SK-N-SH (cell line): ENCODE measurements at regions not wholly inside any gene's neighbourhood (a gene's known extent, or its start where the extent isn't known, plus 50 kb on each side); places are given as distances from the start of the nearest gene placed in this dataset.

Experiments used
- CHD2 ChIP-seq: fragments of 150-350 bp; IDR thresholded peaks from 2 replicates; pipeline ENCODE4 v1.6.1; 2018; ENCODE audit warnings: low read length; ENCODE audit not compliant: partially characterized antibody
- CTCF ChIP-seq: fragments of 200-600 bp; sonication (generic); IDR thresholded peaks from 2 replicates; pipeline ENCODE4 v1.6.1; 2017; ENCODE audit warnings: antibody characterized with exemption, mild to moderate bottlenecking, moderate library complexity
- ELF1 ChIP-seq: IDR thresholded peaks from 2 replicates; pipeline ENCODE4 v1.4.0; 2012
- GABPA ChIP-seq: IDR thresholded peaks from 2 replicates; pipeline ENCODE4 v1.4.0; 2012; ENCODE audit warnings: low read depth, mild to moderate bottlenecking
- MAX ChIP-seq: IDR thresholded peaks from 2 replicates; pipeline ENCODE4 v1.4.0; 2012; ENCODE audit warnings: low read depth
- PBX3 ChIP-seq: IDR thresholded peaks from 2 replicates; pipeline ENCODE4; 2012
- POLR2AphosphoS5 ChIP-seq: IDR thresholded peaks from 2 replicates; pipeline ENCODE4 v1.6.1; 2012; ENCODE audit warnings: low read depth, low read length
- RAD21 ChIP-seq: IDR thresholded peaks from 2 replicates; pipeline ENCODE4 v1.6.1; 2012; ENCODE audit warnings: mild to moderate bottlenecking, low read length
- REST ChIP-seq: IDR thresholded peaks from 2 replicates; pipeline ENCODE4 v1.6.1; 2012; ENCODE audit warnings: mild to moderate bottlenecking, low read depth, low read length, moderate library complexity
- SMC3 ChIP-seq: IDR thresholded peaks from 2 replicates; pipeline ENCODE4 v1.6.1; 2012; ENCODE audit warnings: low read depth, low read length, improper control_type of control experiment
- TCF12 ChIP-seq: IDR thresholded peaks from 2 replicates; pipeline ENCODE4 v1.4.0; 2012

- TF ChIP-seq PBX3, result no peak
- TF ChIP-seq CTCF, result no peak
- TF ChIP-seq POLR2AphosphoS5, result no peak
- TF ChIP-seq REST, result no peak
- no peak for TF ChIP-seq MAX
- no peak for TF ChIP-seq GABPA
- no peak for TF ChIP-seq CHD2
- TF ChIP-seq RAD21, result no peak
- TF ChIP-seq SMC3, result no peak
- no peak for TF ChIP-seq TCF12
- no peak for TF ChIP-seq ELF1
Observed at GRCh38 chr9:104028827-104029226, 65.3 kb upstream of the SMC2 start.
